H9 (cell line): ENCODE measurements at regions not wholly inside any gene's neighbourhood (a gene's known extent, or its start where the extent isn't known, plus 50 kb on each side); places are given as distances from the start of the nearest gene placed in this dataset.

Source experiments
- DNase-seq: peaks from one replicate; pipeline ENCODE4 v3.0.0-alpha.2; 2017
- H2AFZ ChIP-seq: one replicate; pipeline ENCODE4 v1.6.1; 2013; ENCODE audit warnings: mild to moderate bottlenecking, low read length, control low read depth, moderate library complexity
- H2AK5ac ChIP-seq: 2 replicates; pipeline ENCODE4 v1.6.1; 2013; ENCODE audit warnings: low read length, control low read depth, mixed read lengths; ENCODE audit not compliant: insufficient read length
- H2BK120ac ChIP-seq: one replicate; pipeline ENCODE4 v1.6.1; 2013; ENCODE audit warnings: low read depth, mild to moderate bottlenecking, low read length, control low read depth, inconsistent platforms; ENCODE audit not compliant: poor library complexity, severe bottlenecking
- H2BK12ac ChIP-seq: 2 replicates; pipeline ENCODE4 v1.6.1; 2013; ENCODE audit warnings: low read length, control low read depth, mixed read lengths, low read depth; ENCODE audit not compliant: insufficient read length
- H2BK15ac ChIP-seq: 2 replicates; pipeline ENCODE4 v1.6.1; 2013; ENCODE audit warnings: low read depth, low read length, control low read depth
- H2BK20ac ChIP-seq: one replicate; pipeline ENCODE4 v1.6.1; 2013; ENCODE audit warnings: low read depth, mild to moderate bottlenecking, low read length, control low read depth, inconsistent platforms; ENCODE audit not compliant: poor library complexity, severe bottlenecking
- H2BK5ac ChIP-seq: 2 replicates; pipeline ENCODE4 v1.6.1; 2013; ENCODE audit warnings: low read length, control low read depth, mixed read lengths; ENCODE audit not compliant: insufficient read length
- H3K14ac ChIP-seq: 2 replicates; pipeline ENCODE4 v1.6.1; 2013; ENCODE audit warnings: low read length, control low read depth; ENCODE audit not compliant: insufficient read depth
- H3K18ac ChIP-seq: 2 replicates; pipeline ENCODE4 v1.6.1; 2013; ENCODE audit warnings: low read depth, mild to moderate bottlenecking, mixed read lengths, low read length, control low read depth; ENCODE audit not compliant: insufficient read length
- H3K23ac ChIP-seq: 2 replicates; pipeline ENCODE4 v1.6.1; 2013; ENCODE audit warnings: low read length, control low read depth, mixed read lengths, low read depth; ENCODE audit not compliant: insufficient read length
- H3K23me2 ChIP-seq: 2 replicates; pipeline ENCODE4 v1.6.1; 2013; ENCODE audit warnings: low read depth, mild to moderate bottlenecking, mixed read lengths, low read length, control low read depth; ENCODE audit not compliant: insufficient read length, poor library complexity, severe bottlenecking
- H3K27ac ChIP-seq: 2 replicates; pipeline ENCODE4 v1.5.1; 2013; ENCODE audit warnings: low read length, control low read depth, mixed read lengths, low read depth; ENCODE audit not compliant: insufficient read length
- H3K27me3 ChIP-seq: 2 replicates; pipeline ENCODE4 v1.6.1; 2013; ENCODE audit warnings: low read length, control low read depth, inconsistent platforms; ENCODE audit not compliant: insufficient read depth
- H3K4ac ChIP-seq: 2 replicates; pipeline ENCODE4 v1.6.1; 2013; ENCODE audit warnings: low read depth, mild to moderate bottlenecking, control low read depth, inconsistent platforms, low read length, moderate library complexity
- H3K4me1 ChIP-seq: 2 replicates; pipeline ENCODE4 v1.6.1; 2013; ENCODE audit warnings: low read length, control low read depth, inconsistent platforms; ENCODE audit not compliant: insufficient read depth
- H3K4me2 ChIP-seq: 2 replicates; pipeline ENCODE4 v1.6.1; 2013; ENCODE audit warnings: low read length, control low read depth, mixed read lengths; ENCODE audit not compliant: insufficient read length, insufficient read depth
- H3K56ac ChIP-seq: 2 replicates; pipeline ENCODE4 v1.6.1; 2013; ENCODE audit warnings: low read depth, mild to moderate bottlenecking, mixed read lengths, low read length, control low read depth; ENCODE audit not compliant: insufficient read length
- H3K79me1 ChIP-seq: 2 replicates; pipeline ENCODE4 v1.6.1; 2013; ENCODE audit warnings: low read depth, mild to moderate bottlenecking, moderate library complexity, low read length, control low read depth, inconsistent platforms; ENCODE audit not compliant: insufficient read depth, poor library complexity, severe bottlenecking
- H3K79me2 ChIP-seq: 2 replicates; pipeline ENCODE4 v1.6.1; 2013; ENCODE audit warnings: low read length, control low read depth, inconsistent platforms; ENCODE audit not compliant: insufficient read depth
- H3K9ac ChIP-seq: 2 replicates; pipeline ENCODE4 v1.6.1; 2013; ENCODE audit warnings: low read length, control low read depth, mixed read lengths; ENCODE audit not compliant: insufficient read length; ENCODE audit errors: extremely low read depth
- H3K9me3 ChIP-seq: one replicate; pipeline ENCODE4 v1.6.1; 2013; ENCODE audit warnings: low read depth, low read length, inconsistent platforms; ENCODE audit not compliant: control insufficient read depth
- H3T11ph ChIP-seq: one replicate; pipeline ENCODE4 v1.6.1; 2013; ENCODE audit warnings: mild to moderate bottlenecking, low read length, control low read depth, inconsistent platforms
- H4K20me1 ChIP-seq: one replicate; pipeline ENCODE4 v1.6.1; 2013; ENCODE audit not compliant: control insufficient read depth, insufficient read length, insufficient read depth
- H4K5ac ChIP-seq: 2 replicates; pipeline ENCODE4 v1.6.1; 2013; ENCODE audit warnings: low read depth, mild to moderate bottlenecking, mixed read lengths, low read length, control low read depth; ENCODE audit not compliant: insufficient read length
- H4K8ac ChIP-seq: replicated peaks from 2 replicates; pipeline ENCODE4 v1.6.1; 2013; ENCODE audit warnings: low read length, control low read depth, mixed read lengths, low read depth; ENCODE audit not compliant: insufficient read length
- H4K91ac ChIP-seq: 2 replicates; pipeline ENCODE4 v1.6.1; 2013; ENCODE audit warnings: low read depth, mild to moderate bottlenecking, moderate library complexity, mixed read lengths, low read length, control low read depth; ENCODE audit not compliant: insufficient read length
- H3K27ac Mint-ChIP-seq, 3 experiments: 2 replicates in 2 of 3; 3 replicates in 1 of 3; pipeline ENCODE4 v1.8.0; 2020 to 2021; ENCODE audit warnings: mixed read lengths in 3 of 3, mild to moderate bottlenecking in 1 of 3, moderate library complexity in 1 of 3
- H3K27me3 Mint-ChIP-seq: 2 replicates; pipeline ENCODE4 v1.8.0; 2021; ENCODE audit warnings: low read depth, mild to moderate bottlenecking, moderate library complexity, mixed read lengths
- H3K36me3 Mint-ChIP-seq, 3 experiments: 2 replicates in 2 of 3; 3 replicates in 1 of 3; pipeline ENCODE4 v1.8.0; 2020 to 2021; ENCODE audit warnings: low read depth in 3 of 3, mixed read lengths in 3 of 3; ENCODE audit not compliant: insufficient read depth in 1 of 3
- H3K4me1 Mint-ChIP-seq, 2 experiments: 2 replicates each; pipeline ENCODE4 v1.8.0; 2020; ENCODE audit warnings: mixed read lengths in 2 of 2
- H3K4me3 Mint-ChIP-seq, 2 experiments: 2 replicates in 1 of 2; 3 replicates in 1 of 2; pipeline ENCODE4 v1.8.0; 2020 to 2021; ENCODE audit warnings: mild to moderate bottlenecking in 2 of 2, mixed read lengths in 2 of 2, moderate library complexity in 1 of 2
- H3K9me3 Mint-ChIP-seq, 2 experiments: 2 replicates in 1 of 2; 3 replicates in 1 of 2; pipeline ENCODE4 v1.8.0; 2020; ENCODE audit warnings: mild to moderate bottlenecking in 2 of 2, mixed read lengths in 2 of 2, moderate library complexity in 1 of 2
- WGBS: extraction: QIAGEN DNeasy Blood & Tissue Kit; methylation state at CpG from one replicate; pipeline ENCODE4 v1.1.7; 2013; ENCODE audit warnings: missing lambda C conversion rate, low lambda C conversion rate, mixed read lengths; ENCODE audit not compliant: insufficient read length; ENCODE audit errors: extremely low coverage; 5-methylcytosine and 5-hydroxymethylcytosine counted together
- TF ChIP-seq, protein P1 (sequence below): fragments of 200-600 bp; sonication (generic); conservative IDR thresholded peaks from 3 replicates; pipeline ENCODE4 v1.8.0; 2021; ENCODE audit warnings: antibody characterized with exemption, mild to moderate bottlenecking

DNA sequence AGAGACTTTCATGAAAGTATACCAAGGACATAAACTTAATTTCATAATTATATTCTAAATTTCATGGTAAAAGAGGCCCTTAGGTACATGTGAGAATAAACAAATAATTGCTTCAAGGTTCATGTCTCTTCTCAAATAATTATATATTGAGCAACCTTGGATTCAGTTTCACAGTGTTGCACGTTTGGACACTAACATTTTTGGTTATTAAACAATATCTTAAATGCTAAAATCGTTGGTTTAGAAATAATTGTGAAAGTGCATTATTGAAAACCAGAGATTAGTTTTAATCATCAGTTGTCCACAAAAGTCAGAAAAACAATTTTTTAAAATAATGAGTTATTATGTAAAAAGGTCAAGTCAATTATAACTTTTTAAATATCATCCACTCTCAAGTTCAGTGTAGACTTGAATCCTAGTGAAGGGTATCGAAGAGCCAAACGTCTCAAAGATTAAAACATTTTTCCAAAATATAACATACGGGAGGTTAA, 227.1 kb upstream of the DEFB112 start:
- no peak overlapping the region for H2BK15ac ChIP-seq
- no peaks in the 10 kb centered on the region for H4K20me1 ChIP-seq
- no peak overlapping the region for H2AFZ ChIP-seq
- peaks cover 4 to 6% of the 10 kb centered on the region in 2 experiments; a peak in 3 of 4 replicates for H3K4me1 Mint-ChIP-seq
- no peaks in the 10 kb centered on the region for H3K27me3 Mint-ChIP-seq
- H4K5ac ChIP-seq: no peak overlapping the region
- H3K56ac ChIP-seq: no peak overlapping the region
- no peaks in the 10 kb centered on the region for H3K9me3 ChIP-seq
- no peak overlapping the region for H3K9ac ChIP-seq
- H3K27ac ChIP-seq: no peak overlapping the region
- WGBS: no CpG with 5 or more reads among the region's 5 CpGs
- H3K23me2 ChIP-seq: no peaks in the 10 kb centered on the region
- no peak overlapping the region for H4K8ac ChIP-seq
- no peak overlapping the region for H3K27ac Mint-ChIP-seq
- DNase-seq: no peak
- H2BK20ac ChIP-seq: no peak overlapping the region
- no peaks in the 10 kb centered on the region for H3K4me1 ChIP-seq
- no peak overlapping the region for H3K4ac ChIP-seq
- H3K4me3 Mint-ChIP-seq: no peak overlapping the region
- no peak overlapping the region for H2BK5ac ChIP-seq
- no peak overlapping the region for H3K18ac ChIP-seq
- H3T11ph ChIP-seq: no peak overlapping the region
- no peak overlapping the region for H3K23ac ChIP-seq
- H3K36me3 Mint-ChIP-seq: no peaks in the 10 kb centered on the region
- TF ChIP-seq, protein P1, sequence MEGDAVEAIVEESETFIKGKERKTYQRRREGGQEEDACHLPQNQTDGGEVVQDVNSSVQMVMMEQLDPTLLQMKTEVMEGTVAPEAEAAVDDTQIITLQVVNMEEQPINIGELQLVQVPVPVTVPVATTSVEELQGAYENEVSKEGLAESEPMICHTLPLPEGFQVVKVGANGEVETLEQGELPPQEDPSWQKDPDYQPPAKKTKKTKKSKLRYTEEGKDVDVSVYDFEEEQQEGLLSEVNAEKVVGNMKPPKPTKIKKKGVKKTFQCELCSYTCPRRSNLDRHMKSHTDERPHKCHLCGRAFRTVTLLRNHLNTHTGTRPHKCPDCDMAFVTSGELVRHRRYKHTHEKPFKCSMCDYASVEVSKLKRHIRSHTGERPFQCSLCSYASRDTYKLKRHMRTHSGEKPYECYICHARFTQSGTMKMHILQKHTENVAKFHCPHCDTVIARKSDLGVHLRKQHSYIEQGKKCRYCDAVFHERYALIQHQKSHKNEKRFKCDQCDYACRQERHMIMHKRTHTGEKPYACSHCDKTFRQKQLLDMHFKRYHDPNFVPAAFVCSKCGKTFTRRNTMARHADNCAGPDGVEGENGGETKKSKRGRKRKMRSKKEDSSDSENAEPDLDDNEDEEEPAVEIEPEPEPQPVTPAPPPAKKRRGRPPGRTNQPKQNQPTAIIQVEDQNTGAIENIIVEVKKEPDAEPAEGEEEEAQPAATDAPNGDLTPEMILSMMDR: no peak
- no peak overlapping the region for H2BK120ac ChIP-seq
- H4K91ac ChIP-seq: no peak overlapping the region
- H3K9me3 Mint-ChIP-seq: no peaks in the 10 kb centered on the region; a peak in 1 of 5 replicates
- no peak overlapping the region for H2BK12ac ChIP-seq
- H3K79me2 ChIP-seq: no peaks in the 10 kb centered on the region
- H3K4me2 ChIP-seq: no peak overlapping the region
- H3K79me1 ChIP-seq: no peaks in the 10 kb centered on the region
- no peak overlapping the region for H3K14ac ChIP-seq
- no peaks in the 10 kb centered on the region for H3K27me3 ChIP-seq
- H2AK5ac ChIP-seq: no peak overlapping the region
